Mammary epithelial cell (primary cell): ENCODE measurements at regions not wholly inside any gene's neighbourhood (a gene's known extent, or its start where the extent isn't known, plus 50 kb on each side); places are given as distances from the start of the nearest gene placed in this dataset.

ENCODE experiments used
- EZH2 ChIP-seq: IDR thresholded peaks from 2 replicates; pipeline ENCODE4 v1.6.1; 2012; ENCODE audit warnings: low read length, inconsistent platforms, borderline replicate concordance
- TF ChIP-seq, protein P1 (sequence below), 2 donors: IDR thresholded peaks in 1 of 2; conservative IDR thresholded peaks in 1 of 2; 2 replicates each; pipeline ENCODE4 v1.5.1; 2011 to 2012; ENCODE audit warnings: inconsistent platforms in 2 of 2, low read length in 2 of 2, mild to moderate bottlenecking in 2 of 2, control low read depth in 1 of 2, low read depth in 1 of 2; ENCODE audit not compliant: insufficient read depth in 1 of 2; ENCODE audit errors: extremely low read depth in 1 of 2

GRCh38 chrX:13937370-13938050 lies 92.2 kb downstream of the GEMIN8 start:
- TF ChIP-seq, protein P1, sequence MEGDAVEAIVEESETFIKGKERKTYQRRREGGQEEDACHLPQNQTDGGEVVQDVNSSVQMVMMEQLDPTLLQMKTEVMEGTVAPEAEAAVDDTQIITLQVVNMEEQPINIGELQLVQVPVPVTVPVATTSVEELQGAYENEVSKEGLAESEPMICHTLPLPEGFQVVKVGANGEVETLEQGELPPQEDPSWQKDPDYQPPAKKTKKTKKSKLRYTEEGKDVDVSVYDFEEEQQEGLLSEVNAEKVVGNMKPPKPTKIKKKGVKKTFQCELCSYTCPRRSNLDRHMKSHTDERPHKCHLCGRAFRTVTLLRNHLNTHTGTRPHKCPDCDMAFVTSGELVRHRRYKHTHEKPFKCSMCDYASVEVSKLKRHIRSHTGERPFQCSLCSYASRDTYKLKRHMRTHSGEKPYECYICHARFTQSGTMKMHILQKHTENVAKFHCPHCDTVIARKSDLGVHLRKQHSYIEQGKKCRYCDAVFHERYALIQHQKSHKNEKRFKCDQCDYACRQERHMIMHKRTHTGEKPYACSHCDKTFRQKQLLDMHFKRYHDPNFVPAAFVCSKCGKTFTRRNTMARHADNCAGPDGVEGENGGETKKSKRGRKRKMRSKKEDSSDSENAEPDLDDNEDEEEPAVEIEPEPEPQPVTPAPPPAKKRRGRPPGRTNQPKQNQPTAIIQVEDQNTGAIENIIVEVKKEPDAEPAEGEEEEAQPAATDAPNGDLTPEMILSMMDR (conservative IDR thresholded peaks at IDR 0.05 in 1 of 2, IDR thresholded peaks at IDR 0.05 in 1 of 2; ENCODE audit: extremely low read depth in 1 of 2, insufficient read depth in 1 of 2, low read depth in 1 of 2, low read length in 2 of 2), result no peak
- no peak for TF ChIP-seq EZH2
